Vagina (tissue), 2 donors: ENCODE measurements at regions not wholly inside any gene's neighbourhood (a gene's known extent, or its start where the extent isn't known, plus 50 kb on each side); places are given as distances from the start of the nearest gene placed in this dataset.

ENCODE experiments used
- CTCF ChIP-seq, 3 experiments: fragments of 450-650 bp in 2 of 3; fragments of 200-600 bp in 1 of 3; sonication (generic) in 1 of 3; IDR thresholded peaks; one replicate each; pipeline ENCODE4 v1.5.1; 2017 to 2019; ENCODE audit warnings: antibody characterized with exemption in 3 of 3, mild to moderate bottlenecking in 2 of 3, moderate library complexity in 2 of 3
- POLR2A ChIP-seq, 2 donors: fragments of 450-650 bp; IDR thresholded peaks; one replicate each; pipeline ENCODE4 v1.6.1; 2017; ENCODE audit warnings: antibody characterized with exemption in 2 of 2, mild to moderate bottlenecking in 2 of 2, moderate library complexity in 2 of 2
- POLR2AphosphoS5 ChIP-seq, 2 donors: sonication (generic); formaldehyde crosslinking; IDR thresholded peaks; one replicate each; pipeline ENCODE4 v1.9.0; 2017; ENCODE audit warnings: antibody characterized with exemption in 2 of 2, mild to moderate bottlenecking in 2 of 2, low read depth in 1 of 2; ENCODE audit not compliant: insufficient read depth in 1 of 2

GRCh38 chr5:23042226-23042625 lies 189.1 kb upstream of the CDH12 start:
- TF ChIP-seq CTCF (IDR thresholded peaks at IDR 0.05) (no peak), POLR2A (IDR thresholded peaks at IDR 0.05) (no peak), POLR2AphosphoS5 (IDR thresholded peaks at IDR 0.05; ENCODE audit: insufficient read depth in 1 of 2, low read depth in 1 of 2) (no peak)
